K562 (cell line): ENCODE measurements at regions not wholly inside any gene's neighbourhood (a gene's known extent, or its start where the extent isn't known, plus 50 kb on each side); places are given as distances from the start of the nearest gene placed in this dataset.

ENCODE experiments used
- ATAC-seq: fragments of 200-7000 bp; cut with Tn5 transposase; 3 replicates; pipeline ENCODE4 v1.9.1; 2020; ENCODE audit warnings: moderate library complexity
- BruUV-seq: library from RNA; stranded (reverse); fragments of 400-500 nt; replicated peaks from 2 replicates; lab custom pipeline; 2021; lab: Mats Ljungman, UMichigan
- CTCF ChIA-PET: fragments of 300-600 bp; formaldehyde crosslinking; extraction: SDS; loops from one replicate; lab custom pipeline; 2021; ENCODE audit warnings: low intra/inter-chr PET ratio; lab: Yijun Ruan, JAX
- POLR2A ChIA-PET: fragments of 300-600, 350-650 bp; sonication (Branson Sonifier 250); formaldehyde crosslinking; extraction: SDS; loops from one replicate; lab custom pipeline; 2021; ENCODE audit warnings: antibody characterized with exemption, inconsistent platforms; lab: Yijun Ruan, JAX
- DNase-seq, 4 experiments: peaks; one replicate each; pipeline versions ENCODE4 v3.0.0 to v3.0.0-alpha.2; 2011 to 2018; ENCODE audit warnings: low spot score in 3 of 4, mixed read lengths in 3 of 4; ENCODE audit errors: extremely low read depth in 1 of 4
- FAIRE-seq: peaks from 2 replicates; lab custom pipeline; 2011; peaks lifted over from hg19 to GRCh38; lab: Jason Lieb, UNC
- H2AFZ ChIP-seq: 2 replicates; pipeline ENCODE4 v1.6.0; 2011; ENCODE audit warnings: low read depth, low read length, control low read depth, inconsistent platforms
- H3K27ac ChIP-seq: fragments of 200-600 bp; 3 replicates; pipeline ENCODE4 v1.8.0; 2011; ENCODE audit warnings: low read depth, mild to moderate bottlenecking, control low read depth, inconsistent platforms, low read length, moderate library complexity, mixed read lengths; ENCODE audit errors: extremely low read depth
- H3K27me3 ChIP-seq, 2 experiments: fragments of 300-600 bp in 1 of 2; 2 replicates in 1 of 2; 3 replicates in 1 of 2; pipeline versions ENCODE4 v1.6.0 to v1.8.0; 2011; ENCODE audit warnings: inconsistent platforms in 2 of 2, low read length in 2 of 2, mild to moderate bottlenecking in 1 of 2, mixed read lengths in 1 of 2, moderate library complexity in 1 of 2; ENCODE audit not compliant: control insufficient read depth in 2 of 2, insufficient read depth in 2 of 2
- H3K36me3 ChIP-seq: fragments of 300-600 bp; 3 replicates; pipeline ENCODE4 v1.8.0; 2011; ENCODE audit warnings: mild to moderate bottlenecking, low read length, inconsistent platforms; ENCODE audit not compliant: control insufficient read depth, insufficient read depth
- H3K4me1 ChIP-seq, 2 experiments: fragments of 200-600 bp in 1 of 2; replicated peaks in 1 of 2; 2 replicates in 1 of 2; 3 replicates in 1 of 2; pipeline versions ENCODE4 v1.5.1 to v1.8.0; 2011; ENCODE audit warnings: inconsistent platforms in 2 of 2, low read length in 2 of 2, mild to moderate bottlenecking in 1 of 2, mixed read lengths in 1 of 2, moderate library complexity in 1 of 2; ENCODE audit not compliant: control insufficient read depth in 2 of 2, insufficient read depth in 2 of 2
- H3K4me2 ChIP-seq: 2 replicates; pipeline ENCODE4 v1.6.1; 2011; ENCODE audit warnings: low read length, control low read depth, inconsistent platforms, mixed read lengths; ENCODE audit not compliant: insufficient read depth
- H3K4me3 ChIP-seq: fragments of 200-600 bp; sonication (generic), shearing (Covaris generic); 2 replicates; pipeline ENCODE4 v1.5.1; 2016; ENCODE audit warnings: control low read depth, inconsistent platforms
- H3K79me2 ChIP-seq: fragments of 200-600 bp; 3 replicates; pipeline ENCODE4 v1.8.0; 2011; ENCODE audit warnings: low read length, inconsistent platforms; ENCODE audit not compliant: control insufficient read depth, insufficient read depth
- H3K9ac ChIP-seq, 2 experiments: 2 replicates each; pipeline versions ENCODE4 v1.6.0 to v1.6.1; 2011; ENCODE audit warnings: low read depth in 2 of 2, low read length in 2 of 2, control low read depth in 1 of 2, inconsistent platforms in 1 of 2, mild to moderate bottlenecking in 1 of 2, mixed read lengths in 1 of 2; ENCODE audit not compliant: insufficient read depth in 1 of 2
- H3K9me1 ChIP-seq: one replicate; pipeline ENCODE4 v1.6.0; 2011; ENCODE audit warnings: inconsistent platforms, mild to moderate bottlenecking, low read length, moderate library complexity; ENCODE audit not compliant: control insufficient read depth, insufficient read depth
- H3K9me3 ChIP-seq: replicated peaks from 2 replicates; pipeline ENCODE4 v1.5.1; 2011; ENCODE audit warnings: low read depth, low read length, inconsistent platforms; ENCODE audit not compliant: control insufficient read depth, insufficient read depth
- H4K20me1 ChIP-seq: replicated peaks from 2 replicates; pipeline ENCODE4 v1.6.1; 2011; ENCODE audit warnings: low read length, inconsistent platforms, mixed read lengths; ENCODE audit not compliant: control insufficient read depth, insufficient read depth
- E2F8 ChIP-seq: fragments of 450-650 bp; IDR thresholded peaks from 2 replicates; pipeline ENCODE4 v1.7.1; 2018; ENCODE audit warnings: mild to moderate bottlenecking, low read depth; ENCODE audit not compliant: partially characterized antibody
- FUS ChIP-seq: fragments of 200-400 bp; formaldehyde crosslinking; optimal IDR thresholded peaks from 2 replicates; pipeline ENCODE3; 2017; ENCODE audit warnings: low read depth, low read length
- MED1 ChIP-seq: sonication (generic); formaldehyde crosslinking; IDR thresholded peaks from 2 replicates; pipeline ENCODE4 v1.8.1; 2023; ENCODE audit warnings: missing genetic modification reagents, borderline replicate concordance
- NELFE ChIP-seq: IDR thresholded peaks from 2 replicates; pipeline ENCODE4 v1.6.1; 2011; ENCODE audit warnings: mild to moderate bottlenecking; ENCODE audit not compliant: insufficient read depth, insufficient read length
- NR0B1 ChIP-seq: fragments of 450-650 bp; IDR thresholded peaks from one replicate; pipeline ENCODE4 v1.6.1; 2018; ENCODE audit warnings: mild to moderate bottlenecking, moderate library complexity; ENCODE audit not compliant: partially characterized antibody
- PRPF4 ChIP-seq: fragments of 200-400 bp; formaldehyde crosslinking; IDR thresholded peaks from one replicate; pipeline ENCODE4 v1.6.1; 2017; ENCODE audit warnings: low read length, low read depth, mild to moderate bottlenecking; ENCODE audit not compliant: insufficient read depth, poor library complexity, severe bottlenecking
- SIN3B ChIP-seq: fragments of 450-650 bp; IDR thresholded peaks from 2 replicates; pipeline ENCODE4 v1.6.1; 2017; ENCODE audit warnings: low read depth, mild to moderate bottlenecking, moderate library complexity
- WGBS: fragments of 100-300 bp; shearing (Covaris generic); methylation state at CpG from one replicate; pipeline ENCODE4 v1.1.6; 2016; ENCODE audit warnings: low coverage, mixed read lengths; ENCODE audit not compliant: insufficient coverage; ENCODE audit errors: missing lambda C conversion rate; 5-methylcytosine and 5-hydroxymethylcytosine counted together
- in situ Hi-C: fragments of 300-500 bp; cut with MboI; formaldehyde crosslinking; loops from 4 replicates; pipeline ENCODE4 v1.15.0; 2018; ENCODE audit warnings: inconsistent platforms, mixed read lengths
- intact Hi-C: fragments of 100-400 bp; cut with micrococcal nuclease; formaldehyde crosslinking; loops from 2 replicates; pipeline ENCODE4 v1.14.2; 2022
- TF ChIP-seq, protein P1 (sequence below): sonication (generic); formaldehyde crosslinking; IDR thresholded peaks from 2 replicates; pipeline ENCODE4 v1.8.1; 2023; ENCODE audit warnings: mild to moderate bottlenecking, missing genetic modification reagents

DNA sequence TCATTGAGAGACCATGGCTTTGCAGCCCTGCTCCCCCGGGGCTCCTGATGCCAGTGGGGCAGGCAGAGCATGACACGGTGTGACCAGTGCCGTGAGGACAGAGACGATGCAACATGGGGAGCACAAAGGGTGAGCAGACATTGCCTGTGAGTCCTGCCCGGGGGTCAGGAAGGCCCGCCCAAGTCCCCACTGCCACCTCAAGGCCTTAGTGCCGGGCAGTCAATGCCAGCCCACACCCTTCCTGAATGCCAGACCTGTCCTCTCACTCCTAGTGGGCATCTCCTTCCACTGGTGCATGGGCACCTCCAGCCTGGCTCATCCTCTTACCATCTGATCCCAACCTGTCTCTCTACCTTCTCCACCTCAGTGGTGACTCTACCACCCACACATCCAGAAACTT lies 157.9 kb upstream of the ZMIZ1 start:
- Histone ChIP-seq H3K79me2 (no peaks in the 10 kb centered on the region), H3K9me1 (no peaks in the 10 kb centered on the region), H3K4me3 (no peak overlapping the region), H4K20me1 (peaks cover 25% of the 10 kb centered on the region), H3K9me3 (no peaks in the 10 kb centered on the region), H3K9ac (no peak overlapping the region), H3K27me3 (peaks cover 51 to 92% of the 10 kb centered on the region in 2 experiments), H3K4me1 (peaks cover 0 to 14% of the 10 kb centered on the region in 2 experiments; a peak in 1 of 5 replicates), H3K27ac (no peak overlapping the region), H3K36me3 (no peaks in the 10 kb centered on the region), H3K4me2 (no peak overlapping the region), H2AFZ (no peak overlapping the region)
- CTCF ChIA-PET = no interaction called here
- intact Hi-C loops (no loop called here), in situ Hi-C loops (no loop called here)
- no TSS peak for BruUV-seq
- WGBS = 0% methylated on average over 7 of the region's 7 CpGs
- DNase-seq (no peak), ATAC-seq (no peak), FAIRE-seq (no peak)
- TF ChIP-seq, protein P1, sequence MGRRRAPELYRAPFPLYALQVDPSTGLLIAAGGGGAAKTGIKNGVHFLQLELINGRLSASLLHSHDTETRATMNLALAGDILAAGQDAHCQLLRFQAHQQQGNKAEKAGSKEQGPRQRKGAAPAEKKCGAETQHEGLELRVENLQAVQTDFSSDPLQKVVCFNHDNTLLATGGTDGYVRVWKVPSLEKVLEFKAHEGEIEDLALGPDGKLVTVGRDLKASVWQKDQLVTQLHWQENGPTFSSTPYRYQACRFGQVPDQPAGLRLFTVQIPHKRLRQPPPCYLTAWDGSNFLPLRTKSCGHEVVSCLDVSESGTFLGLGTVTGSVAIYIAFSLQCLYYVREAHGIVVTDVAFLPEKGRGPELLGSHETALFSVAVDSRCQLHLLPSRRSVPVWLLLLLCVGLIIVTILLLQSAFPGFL (CRISPR knock-in tag) = no peak
- TF ChIP-seq NR0B1 = no peak
- no peak for TF ChIP-seq MED1
- no peak for TF ChIP-seq SIN3B
- TF ChIP-seq FUS = no peak
- no peak for TF ChIP-seq E2F8
- no peak for TF ChIP-seq NELFE
- no peak for TF ChIP-seq PRPF4
- POLR2A ChIA-PET = no interaction called here
